SU-DHL-6 (cell line): ENCODE measurements at regions not wholly inside any gene's neighbourhood (a gene's known extent, or its start where the extent isn't known, plus 50 kb on each side); places are given as distances from the start of the nearest gene placed in this dataset.

Source experiments
- CTCF ChIP-seq: fragments of 200-600 bp; sonication (generic); IDR thresholded peaks from one replicate; pipeline ENCODE4 v1.5.1; 2017; ENCODE audit warnings: antibody characterized with exemption, mild to moderate bottlenecking, low read length, moderate library complexity; ENCODE audit not compliant: insufficient read depth, poor library complexity, severe bottlenecking
- EZH2phosphoT487 ChIP-seq: fragments of 200-600 bp; sonication (generic), shearing (Covaris generic); conservative IDR thresholded peaks from 2 replicates; pipeline ENCODE4 v1.6.1; 2018; ENCODE audit warnings: mild to moderate bottlenecking, antibody characterized with exemption, low read length, moderate library complexity, mixed read lengths

DNA sequence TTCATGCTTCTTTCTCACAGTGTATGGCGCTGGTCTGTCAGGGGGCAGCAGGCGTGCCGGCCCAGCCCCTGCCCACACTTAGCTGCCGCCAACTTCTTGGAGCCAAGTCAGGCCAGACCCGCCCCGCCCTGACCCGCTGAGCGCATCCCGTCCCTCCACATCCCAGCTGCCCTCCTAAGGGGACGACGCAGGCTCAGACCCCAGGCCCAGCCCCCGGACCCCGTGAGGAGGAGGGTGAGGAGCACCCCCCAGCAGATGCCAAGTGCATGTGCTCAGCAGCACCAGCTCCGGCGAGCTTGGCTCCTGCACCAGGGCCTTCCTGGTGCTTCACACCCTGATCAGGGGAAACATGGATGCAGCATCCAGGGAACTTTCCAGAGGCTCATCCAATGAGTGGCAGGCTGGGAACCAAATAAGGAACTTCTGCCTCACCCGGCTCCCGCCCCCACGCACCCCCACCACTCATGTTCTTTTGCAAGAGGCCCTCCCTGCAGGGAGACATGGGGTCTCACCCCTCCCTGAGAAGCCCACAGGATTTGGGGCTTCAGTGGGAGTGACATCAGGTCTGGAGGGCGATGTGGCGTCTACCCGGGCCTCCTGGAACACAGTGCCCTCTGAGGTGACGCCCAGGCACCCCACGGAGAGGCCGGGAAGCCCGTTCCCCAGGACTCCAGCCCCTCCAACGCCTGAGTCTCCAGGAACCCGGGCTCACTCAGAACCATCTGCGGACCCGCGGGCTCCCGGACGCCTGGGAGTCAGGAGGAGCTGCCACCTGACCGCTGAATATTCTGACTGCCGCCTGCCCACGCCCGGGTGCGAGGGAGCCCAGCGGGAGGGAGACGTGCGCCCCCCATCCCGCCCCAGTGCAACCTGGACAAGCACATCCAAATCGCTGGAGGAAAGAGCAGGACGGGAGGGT, 70.0 kb upstream of the GALNT9 start:
- TF ChIP-seq CTCF (no peak), EZH2phosphoT487 (no peak)
